OCI-LY3 (cell line): ENCODE measurements at regions not wholly inside any gene's neighbourhood (a gene's known extent, or its start where the extent isn't known, plus 50 kb on each side); places are given as distances from the start of the nearest gene placed in this dataset.

Experiments
- EZH2phosphoT487 ChIP-seq: fragments of 200-600 bp; shearing (Covaris generic); IDR thresholded peaks from 2 replicates; pipeline ENCODE4 v1.6.1; 2018; ENCODE audit warnings: antibody characterized with exemption, mixed run types, low read depth
- TF ChIP-seq, protein P1 (sequence below): fragments of 200-600, 300-600 bp; sonication (generic); IDR thresholded peaks from 2 replicates; pipeline ENCODE4 v1.5.1; 2014; ENCODE audit warnings: antibody characterized with exemption, low read length, low read depth

- TF ChIP-seq, protein P1, sequence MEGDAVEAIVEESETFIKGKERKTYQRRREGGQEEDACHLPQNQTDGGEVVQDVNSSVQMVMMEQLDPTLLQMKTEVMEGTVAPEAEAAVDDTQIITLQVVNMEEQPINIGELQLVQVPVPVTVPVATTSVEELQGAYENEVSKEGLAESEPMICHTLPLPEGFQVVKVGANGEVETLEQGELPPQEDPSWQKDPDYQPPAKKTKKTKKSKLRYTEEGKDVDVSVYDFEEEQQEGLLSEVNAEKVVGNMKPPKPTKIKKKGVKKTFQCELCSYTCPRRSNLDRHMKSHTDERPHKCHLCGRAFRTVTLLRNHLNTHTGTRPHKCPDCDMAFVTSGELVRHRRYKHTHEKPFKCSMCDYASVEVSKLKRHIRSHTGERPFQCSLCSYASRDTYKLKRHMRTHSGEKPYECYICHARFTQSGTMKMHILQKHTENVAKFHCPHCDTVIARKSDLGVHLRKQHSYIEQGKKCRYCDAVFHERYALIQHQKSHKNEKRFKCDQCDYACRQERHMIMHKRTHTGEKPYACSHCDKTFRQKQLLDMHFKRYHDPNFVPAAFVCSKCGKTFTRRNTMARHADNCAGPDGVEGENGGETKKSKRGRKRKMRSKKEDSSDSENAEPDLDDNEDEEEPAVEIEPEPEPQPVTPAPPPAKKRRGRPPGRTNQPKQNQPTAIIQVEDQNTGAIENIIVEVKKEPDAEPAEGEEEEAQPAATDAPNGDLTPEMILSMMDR: no peak
- TF ChIP-seq EZH2phosphoT487: no peak
Observed at GRCh38 chr10:29089091-29089490, 199.8 kb upstream of the LYZL1 start.
